ENCODE measurements at regions not wholly inside any gene's neighbourhood (a gene's known extent, or its start where the extent isn't known, plus 50 kb on each side); places are given as distances from the start of the nearest gene placed in this dataset.

DNA sequence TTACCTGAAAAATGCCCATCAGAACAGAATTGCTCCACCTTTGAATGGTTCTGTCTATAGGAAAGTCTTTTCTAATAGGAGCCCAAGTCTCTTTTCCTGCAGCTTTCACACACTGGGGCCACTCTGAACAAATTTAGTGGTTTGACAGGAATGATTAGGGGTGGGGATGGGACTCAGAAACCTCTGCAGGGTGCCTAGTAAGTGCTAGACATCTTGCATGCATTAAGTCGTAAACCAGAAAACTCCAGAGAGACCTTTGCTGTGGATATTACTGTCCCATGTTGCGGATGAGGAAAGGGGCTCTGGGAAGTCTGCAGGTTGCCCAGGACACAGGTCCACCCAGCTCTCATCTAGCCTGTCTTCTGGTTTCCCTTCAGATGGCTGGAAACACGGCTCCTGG lies 189.7 kb downstream of the OPA1 start:
- WGBS, 10 experiments = 80 to 100% (median 100%) methylated on average over 1 to 3 of the region's 3 CpGs; no CpG with 5 or more reads in 3 of the 10 experiments
- no peak overlapping the region for H3K4me3 ChIP-seq
- no peak for ATAC-seq (replicated peaks in 6 of 8)
- H3K4me1 ChIP-seq (replicated peaks in 1 of 2) = peaks cover 44 to 65% of the 10 kb centered on the region in 2 donors
- H3K27ac ChIP-seq = no peak overlapping the region
- in situ Hi-C loops (cut with MboI; ENCODE audit: low pct_unique_long_range_greater_than_20kb in 2 of 9, low sequenced_read_pairs in 9 of 9, unreplicated experiment in 9 of 9) = loop anchor here in 8 of 9 experiments (5.0 to 25.0 kb wide), 7 partner anchors 205 to 542 kb away; partner anchors contain the start of gene HES1 (in 5 of the 8)

DNA sequence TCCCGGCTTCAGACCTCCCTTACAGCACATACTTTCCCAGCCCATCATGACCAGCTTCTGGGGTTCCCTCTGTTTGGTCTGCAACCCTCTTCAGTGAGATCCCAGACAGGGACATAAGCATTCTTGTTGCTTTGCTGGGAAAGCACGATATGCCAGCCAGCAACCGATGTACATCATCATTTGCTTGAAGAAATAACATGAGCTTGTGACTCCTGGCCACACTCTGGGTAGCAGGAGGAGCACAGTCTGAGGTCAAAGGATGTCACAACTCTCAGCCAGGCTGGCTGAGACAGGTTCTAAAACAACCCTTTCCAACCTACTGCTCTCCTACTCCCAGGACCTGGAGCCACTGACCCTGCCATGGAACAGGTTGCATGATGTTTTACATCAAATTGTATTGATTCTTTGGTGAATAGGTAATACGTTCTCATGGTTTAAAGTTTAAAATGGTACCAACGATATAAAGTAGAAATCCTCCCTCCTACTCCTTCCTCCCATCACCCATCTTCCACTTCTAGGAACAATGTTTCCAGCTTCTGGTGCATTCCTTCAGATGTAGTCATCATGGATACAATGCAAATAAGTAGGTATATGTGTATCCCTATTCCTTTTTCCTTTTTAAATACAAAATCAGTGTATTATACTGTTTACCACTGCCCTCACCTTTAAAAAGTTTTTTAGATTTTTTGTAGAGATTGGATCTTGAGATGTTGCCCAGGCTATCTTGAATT lies 190.3 kb downstream of the OPA1 start:
- H3K4me3 ChIP-seq = no peak overlapping the region
- H3K4me1 ChIP-seq (replicated peaks in 1 of 2) = peaks cover 50 to 62% of the 10 kb centered on the region in 2 donors
- whole genome bisulfite sequencing, 10 experiments = 43 to 100% (median 93%) methylated on average over 1 to 3 of the region's 5 CpGs
- in situ Hi-C loops (cut with MboI; ENCODE audit: low pct_unique_long_range_greater_than_20kb in 2 of 9, low sequenced_read_pairs in 9 of 9, unreplicated experiment in 9 of 9) = loop anchor here in 8 of 9 experiments (5.0 to 25.0 kb wide), 7 partner anchors 204 to 541 kb away; partner anchors contain the start of gene HES1 (in 5 of the 8)
- H3K27ac ChIP-seq = no peak overlapping the region
- ATAC-seq (replicated peaks in 6 of 8) = peak in 4 of 8 experiments; percentile 18 to 43 (median 28)

DNA sequence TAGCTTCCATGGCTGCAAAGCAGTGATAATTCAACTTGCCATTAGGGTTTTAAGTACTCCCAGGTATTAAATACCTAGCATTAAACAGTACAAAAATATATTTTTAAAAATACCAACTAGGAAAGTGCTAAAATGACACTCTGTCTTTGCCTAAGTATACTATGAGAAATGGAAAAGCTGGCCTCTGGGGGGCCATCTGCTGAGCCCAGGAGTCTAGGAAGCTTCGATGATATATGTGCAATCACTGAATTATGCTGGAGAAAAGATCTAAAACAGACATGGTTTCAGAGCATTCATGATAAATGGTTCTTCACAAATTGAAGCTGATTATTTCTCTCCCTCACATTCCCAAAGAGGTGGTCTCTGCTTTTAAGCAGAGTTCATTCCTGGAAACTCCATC lies 191.8 kb downstream of the OPA1 start:
- peak in 3 of 8 experiments; percentile 55 to 58 (median 58) for ATAC-seq (replicated peaks in 6 of 8)
- Histone ChIP-seq H3K4me3 (no peak overlapping the region), H3K4me1 (replicated peaks in 1 of 2) (peaks cover 58 to 66% of the 10 kb centered on the region in 2 donors), H3K27ac (no peak overlapping the region)
- in situ Hi-C loops (cut with MboI; ENCODE audit: low pct_unique_long_range_greater_than_20kb in 2 of 9, low sequenced_read_pairs in 9 of 9, unreplicated experiment in 9 of 9) = loop anchor here in 8 of 9 experiments (5.0 to 25.0 kb wide), 7 partner anchors 202 to 540 kb away; partner anchors contain the start of gene HES1 (in 5 of the 8)
- 20 to 86% (median 80%) methylated on average over 1 of the region's 1 CpG; no CpG with 5 or more reads in 6 of the 10 experiments for WGBS, 10 experiments

DNA sequence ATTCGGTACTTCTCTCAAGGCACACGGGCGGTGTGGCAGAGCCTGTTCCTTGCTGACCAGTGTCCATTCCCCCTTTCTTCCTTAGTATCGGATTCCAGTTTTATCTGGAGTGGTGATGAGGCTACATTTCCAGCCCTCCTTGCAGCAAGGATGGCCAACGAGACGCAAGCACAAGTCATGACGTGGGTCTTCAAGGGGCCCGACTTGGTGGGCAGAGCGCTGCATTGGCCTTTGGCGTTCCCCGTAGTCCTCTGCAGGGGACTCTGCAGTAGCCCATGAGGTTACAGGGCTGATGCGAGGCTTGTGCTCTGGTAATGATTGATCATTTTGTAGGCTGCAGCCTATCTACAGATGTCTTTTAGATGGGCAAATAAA lies 194.5 kb downstream of the OPA1 start:
- Histone ChIP-seq H3K27ac (no peak overlapping the region), H3K4me1 (replicated peaks in 1 of 2) (peaks cover 42 to 44% of the 10 kb centered on the region in 2 donors), H3K4me3 (no peak overlapping the region)
- ATAC-seq (replicated peaks in 6 of 8) = no peak
- 53 to 100% (median 90%) methylated on average over 1 to 11 of the region's 12 CpGs; no CpG with 5 or more reads in 4 of the 10 experiments for WGBS, 10 experiments
- in situ Hi-C loops (cut with MboI; ENCODE audit: low pct_unique_long_range_greater_than_20kb in 2 of 9, low sequenced_read_pairs in 9 of 9, unreplicated experiment in 9 of 9) = loop anchor here in 8 of 9 experiments (10.0 to 25.0 kb wide), 6 partner anchors 200 to 537 kb away; partner anchors contain the start of gene HES1 (in 5 of the 8)

DNA sequence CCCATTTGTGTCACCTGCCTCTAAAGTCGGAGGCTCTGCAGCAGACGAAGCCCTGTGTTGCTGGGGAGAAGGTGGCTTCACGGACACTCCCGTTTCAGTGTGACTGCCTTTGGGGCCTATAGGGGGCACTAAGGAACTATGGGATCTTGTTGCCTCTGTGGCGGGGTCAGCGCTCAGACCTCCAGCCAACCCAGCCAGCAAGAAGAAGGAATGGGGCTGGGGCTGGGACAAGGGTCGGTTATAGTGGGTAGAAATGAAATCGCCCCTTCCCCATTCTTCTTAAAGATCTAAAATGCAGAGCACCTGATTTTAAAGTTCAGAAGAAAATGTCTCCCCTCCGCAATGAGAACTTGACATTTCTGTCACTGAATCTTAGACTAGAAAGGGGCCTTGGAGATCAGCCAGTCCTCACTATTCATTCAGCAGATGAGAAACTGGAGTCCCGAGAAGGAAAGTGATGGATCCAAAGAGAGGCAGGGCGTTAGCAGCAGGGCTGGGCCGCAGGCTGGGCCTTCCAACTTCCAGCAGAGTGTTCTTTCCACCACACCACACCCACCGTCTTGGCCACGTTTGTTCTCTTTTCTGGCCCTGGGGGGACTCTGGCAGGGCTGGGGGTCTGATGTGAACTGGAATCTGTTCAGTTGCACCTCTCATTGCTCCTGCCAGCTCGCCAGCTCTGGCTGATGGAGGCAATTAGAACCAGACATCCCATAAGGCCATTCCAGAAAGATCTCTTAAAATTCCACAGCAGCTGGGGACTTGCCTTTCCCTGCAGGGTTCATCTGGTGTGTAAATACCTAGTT lies 195.4 kb downstream of the OPA1 start:
- Histone ChIP-seq H3K4me1 (replicated peaks in 1 of 2) (peaks cover 36 to 40% of the 10 kb centered on the region in 2 donors), H3K27ac (peak overlapping the region in 1 of 2 donors; percentile 16), H3K4me3 (no peak overlapping the region)
- in situ Hi-C loops (cut with MboI; ENCODE audit: low pct_unique_long_range_greater_than_20kb in 2 of 9, low sequenced_read_pairs in 9 of 9, unreplicated experiment in 9 of 9) = loop anchor here in 8 of 9 experiments (10.0 to 25.0 kb wide), 6 partner anchors 199 to 536 kb away; partner anchors contain the start of gene HES1 (in 5 of the 8)
- 10 to 100% (median 50%) methylated on average over 1 to 9 of the region's 15 CpGs; no CpG with 5 or more reads in 1 of the 10 experiments for WGBS, 10 experiments
- peak; percentile 87 to 98 (median 94) for ATAC-seq (replicated peaks in 6 of 8)

DNA sequence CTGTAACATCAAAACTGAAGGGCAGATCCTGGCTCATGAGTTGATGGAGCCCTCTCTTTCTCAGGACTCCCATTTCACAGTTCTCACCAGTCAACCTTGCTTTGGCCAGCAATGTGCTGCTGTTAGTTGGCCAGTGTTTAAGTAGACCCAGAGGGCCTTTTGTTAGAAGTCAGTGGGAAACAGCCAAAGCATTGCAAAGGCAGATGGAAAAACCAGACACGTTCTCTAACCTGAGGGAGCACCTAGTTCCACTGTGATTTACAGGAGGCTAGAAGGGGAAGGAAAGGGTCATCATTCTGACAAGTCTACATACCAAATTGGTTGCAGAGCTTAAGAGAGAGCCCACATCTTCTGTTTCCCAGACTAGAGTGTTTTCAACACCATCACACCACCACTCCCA lies 196.4 kb downstream of the OPA1 start:
- Histone ChIP-seq H3K4me3 (no peak overlapping the region), H3K27ac (no peak overlapping the region), H3K4me1 (replicated peaks in 1 of 2) (peaks cover 36 to 43% of the 10 kb centered on the region in 2 donors)
- 100% methylated on average over 1 of the region's 1 CpG; no CpG with 5 or more reads in 6 of the 10 experiments for WGBS, 10 experiments
- no peak for ATAC-seq (replicated peaks in 6 of 8)
- in situ Hi-C loops (cut with MboI; ENCODE audit: low pct_unique_long_range_greater_than_20kb in 2 of 9, low sequenced_read_pairs in 9 of 9, unreplicated experiment in 9 of 9) = loop anchor here in 8 of 9 experiments (10.0 to 25.0 kb wide), 6 partner anchors 198 to 535 kb away; partner anchors contain the start of gene HES1 (in 5 of the 8)

DNA sequence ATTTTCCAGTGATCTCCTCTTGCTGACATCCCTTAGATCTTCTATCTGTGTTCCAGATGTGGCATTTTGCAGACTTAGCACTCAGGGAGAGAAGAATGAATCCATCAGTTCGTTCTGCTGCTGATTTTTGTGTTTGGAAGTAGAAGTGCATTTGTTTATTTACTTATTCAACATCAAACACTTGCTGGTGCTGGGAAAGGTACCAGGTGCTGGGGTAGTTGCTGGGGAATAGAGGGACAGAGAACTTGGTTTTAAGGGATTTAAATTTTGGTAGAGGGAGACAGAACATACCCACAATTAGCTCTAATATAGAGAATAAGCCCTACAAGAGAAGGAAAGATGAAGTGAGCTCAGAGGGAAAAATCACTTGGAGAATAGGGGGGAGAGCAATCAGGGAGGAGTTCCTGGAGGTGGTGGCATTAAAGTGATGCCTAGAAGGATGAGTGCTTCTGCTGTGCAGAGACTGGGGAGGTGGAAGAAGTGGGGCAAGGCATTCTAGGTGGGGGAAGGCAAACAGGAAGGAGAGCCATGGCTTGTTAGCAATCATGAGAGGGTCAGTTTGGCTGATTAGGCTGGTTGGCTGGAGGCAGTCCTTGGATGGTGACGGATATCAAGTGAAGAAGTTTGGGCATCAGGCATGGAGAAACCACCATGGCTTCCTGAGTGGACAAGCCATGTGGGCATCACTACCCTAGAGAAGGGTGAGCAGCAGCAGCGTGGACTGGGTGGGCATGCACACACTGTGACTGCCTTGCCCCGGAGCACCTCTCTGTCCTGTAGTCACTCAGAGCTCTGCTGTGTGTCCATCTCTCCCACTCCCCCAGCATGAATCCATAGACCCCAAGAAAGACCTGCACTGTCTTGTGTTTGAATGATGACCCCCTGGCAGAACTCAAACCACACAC lies 197.3 kb downstream of the OPA1 start:
- 57 to 100% (median 95%) methylated on average over 1 to 4 of the region's 4 CpGs; no CpG with 5 or more reads in 5 of the 10 experiments for WGBS, 10 experiments
- H3K27ac ChIP-seq = no peak overlapping the region
- in situ Hi-C loops (cut with MboI; ENCODE audit: low pct_unique_long_range_greater_than_20kb in 2 of 9, low sequenced_read_pairs in 9 of 9, unreplicated experiment in 9 of 9) = loop anchor here in 3 of 9 experiments (25.0 kb wide), 3 partner anchors 197 to 522 kb away; partner anchors contain the start of gene HES1 (in 2 of the 3)
- no peak overlapping the region for H3K4me3 ChIP-seq
- no peak for ATAC-seq (replicated peaks in 6 of 8)
- H3K4me1 ChIP-seq (replicated peaks in 1 of 2) = peaks cover 30 to 34% of the 10 kb centered on the region in 2 donors

DNA sequence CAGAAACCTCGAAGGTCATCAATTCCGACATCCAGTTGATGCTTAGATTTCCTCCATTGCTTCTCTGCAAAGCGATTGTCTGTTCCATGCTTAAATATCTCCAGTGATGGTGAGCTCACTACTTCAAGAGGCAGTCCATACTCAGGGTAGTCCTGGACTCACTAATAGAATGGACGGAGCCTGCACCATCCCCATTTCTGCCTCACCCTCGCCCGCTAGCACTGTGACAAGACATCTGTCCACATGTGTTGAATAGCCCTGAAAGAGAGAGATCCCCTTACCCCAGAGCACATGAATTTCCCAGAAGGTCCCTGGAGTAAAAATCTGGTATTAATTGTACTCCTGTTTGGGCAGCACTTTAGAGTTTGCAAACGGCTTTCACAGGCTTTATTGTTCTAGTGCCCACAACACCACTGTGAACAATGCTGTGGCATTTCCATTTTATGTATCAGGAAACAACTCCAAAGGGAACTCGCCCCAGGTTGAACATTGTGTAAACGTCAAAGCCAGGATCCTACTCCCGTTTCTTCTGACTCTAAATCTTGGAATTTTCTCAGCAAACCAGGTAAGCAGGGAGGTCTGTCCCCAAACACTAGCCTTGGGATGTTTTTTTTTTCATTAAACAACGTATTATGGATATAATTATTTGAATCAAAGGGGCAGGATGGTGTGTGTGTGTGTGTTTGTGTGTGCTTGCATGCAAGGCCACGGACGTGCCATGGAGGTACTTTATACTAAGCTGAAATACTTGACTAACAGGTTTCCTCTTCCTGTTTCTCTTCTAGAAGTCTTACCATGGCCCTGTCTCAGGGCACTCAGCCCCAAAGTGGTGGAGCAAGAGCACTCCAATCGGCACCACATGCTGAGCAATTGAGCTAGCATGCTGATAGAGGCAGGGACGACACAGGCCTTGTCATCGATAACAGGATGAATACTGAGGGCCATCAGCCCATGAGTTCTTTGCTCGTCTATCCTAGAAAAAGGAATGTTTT lies 198.3 kb downstream of the OPA1 start:
- no peak for ATAC-seq (replicated peaks in 6 of 8)
- 60 to 100% (median 76%) methylated on average over 3 to 13 of the region's 17 CpGs for WGBS, 10 experiments
- no peak overlapping the region for H3K4me3 ChIP-seq
- in situ Hi-C loops (cut with MboI; ENCODE audit: low pct_unique_long_range_greater_than_20kb in 2 of 9, low sequenced_read_pairs in 9 of 9, unreplicated experiment in 9 of 9) = loop anchor here in 3 of 9 experiments (25.0 kb wide), 3 partner anchors 196 to 521 kb away; partner anchors contain the start of gene HES1 (in 2 of the 3)
- peaks cover 26 to 33% of the 10 kb centered on the region in 2 donors for H3K4me1 ChIP-seq (replicated peaks in 1 of 2)
- H3K27ac ChIP-seq = no peak overlapping the region

DNA sequence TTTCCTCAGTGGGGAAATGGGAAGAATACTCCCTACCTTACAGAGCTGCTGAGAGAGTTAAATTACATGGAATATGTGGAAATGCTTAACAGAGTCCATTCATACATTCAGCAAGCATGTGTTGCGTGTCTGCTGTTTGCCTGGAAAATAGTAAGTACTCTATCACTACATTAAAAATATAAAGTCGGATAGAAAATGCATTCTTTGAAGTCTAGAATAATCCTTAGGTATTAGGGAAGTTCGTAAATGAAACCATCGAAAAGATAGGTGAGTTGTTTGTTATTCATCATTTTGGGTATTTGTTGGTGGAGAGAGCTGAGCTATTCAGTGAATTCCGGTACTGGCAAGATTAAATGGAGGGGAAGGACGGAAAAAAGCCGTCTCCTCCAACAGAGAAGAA lies 200.1 kb downstream of the OPA1 start:
- no peak overlapping the region for H3K27ac ChIP-seq
- peaks cover 26 to 29% of the 10 kb centered on the region in 2 donors for H3K4me1 ChIP-seq (replicated peaks in 1 of 2)
- in situ Hi-C loops (cut with MboI; ENCODE audit: low pct_unique_long_range_greater_than_20kb in 2 of 9, low sequenced_read_pairs in 9 of 9, unreplicated experiment in 9 of 9) = loop anchor here in 3 of 9 experiments (25.0 kb wide), 3 partner anchors 194 to 519 kb away; partner anchors contain the start of gene HES1 (in 2 of the 3)
- ATAC-seq (replicated peaks in 6 of 8) = no peak
- WGBS, 10 experiments = 49 to 92% (median 70%) methylated on average over 1 to 7 of the region's 7 CpGs
- H3K4me3 ChIP-seq = no peak overlapping the region

DNA sequence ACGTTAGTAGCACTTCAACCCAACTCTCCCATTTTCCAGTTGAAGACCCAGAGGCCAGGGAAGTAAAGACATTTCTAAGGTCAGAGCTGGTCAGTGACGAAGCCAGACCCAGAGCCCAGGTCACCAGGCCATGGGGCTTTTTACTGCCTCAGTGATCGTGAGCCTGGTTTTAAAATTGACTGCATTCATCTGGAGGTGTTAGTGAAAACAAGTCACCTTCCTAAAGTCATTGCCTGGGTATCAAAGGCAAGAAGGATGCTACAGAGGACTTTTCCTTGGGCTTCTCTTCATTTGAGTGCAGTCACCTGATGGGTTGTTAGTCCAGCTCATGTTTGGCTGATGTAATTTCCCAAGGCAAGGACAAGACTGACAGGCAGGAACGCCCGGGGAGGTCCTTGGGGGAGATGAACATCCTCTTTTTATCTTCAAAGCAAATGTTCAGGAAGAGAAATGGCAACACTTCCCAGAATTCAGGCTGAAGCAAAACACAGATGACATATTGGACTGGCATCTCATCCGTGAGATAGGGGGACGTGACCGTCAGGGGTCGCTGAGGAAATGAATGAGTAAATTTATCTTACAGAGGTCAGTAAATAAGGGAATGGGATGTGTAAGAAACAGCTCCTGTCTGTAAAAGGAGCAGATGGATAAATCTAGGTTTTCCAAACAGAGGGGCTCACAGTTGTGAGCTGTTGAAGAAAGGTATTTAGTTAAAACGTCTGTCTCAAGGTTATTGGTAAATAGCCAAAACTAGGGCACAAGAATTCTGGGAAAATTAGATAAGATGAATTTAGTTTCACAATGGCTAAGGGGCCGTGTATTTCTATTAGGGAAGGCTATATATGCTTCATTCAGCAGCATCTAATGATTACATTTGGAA lies 201.2 kb downstream of the OPA1 start:
- WGBS, 10 experiments = 52 to 85% (median 68%) methylated on average over 3 to 11 of the region's 11 CpGs
- ATAC-seq (replicated peaks in 6 of 8) = peak in 5 of 8 experiments; percentile 79 to 92 (median 90)
- no peak overlapping the region for H3K4me3 ChIP-seq
- H3K27ac ChIP-seq = peak overlapping the region; percentile 11 to 32
- in situ Hi-C loops (cut with MboI; ENCODE audit: low pct_unique_long_range_greater_than_20kb in 2 of 9, low sequenced_read_pairs in 9 of 9, unreplicated experiment in 9 of 9) = loop anchor here in 3 of 9 experiments (25.0 kb wide), 3 partner anchors 193 to 518 kb away; partner anchors contain the start of gene HES1 (in 2 of the 3)
- H3K4me1 ChIP-seq (replicated peaks in 1 of 2) = peaks cover 16 to 19% of the 10 kb centered on the region in 2 donors
